EH (cell line): ENCODE measurements at regions not wholly inside any gene's neighbourhood (a gene's known extent, or its start where the extent isn't known, plus 50 kb on each side); places are given as distances from the start of the nearest gene placed in this dataset.
"Not testable (repeated sequence)": the region's sequence is repeated elsewhere in the genome, so short reads cannot be mapped to it uniquely, and the experiment has no call there.

Experiments used
- DNase-seq: peaks from one replicate; pipeline ENCODE4 v3.0.0-alpha.2; 2015; ENCODE audit warnings: low read depth

- no peak for DNase-seq
These were observed 250.6 kb downstream of the SMAD2 start for GRCh38 chr18:47679864-47680263.

- DNase-seq: no peak
These were observed 252.5 kb downstream of the SMAD2 start for GRCh38 chr18:47677952-47678351.

GRCh38 chr18:47669815-47670214, 260.6 kb downstream of the SMAD2 start:
- no peak for DNase-seq

GRCh38 chr18:47658498-47658897, 272.0 kb downstream of the SMAD2 start:
- no peak for DNase-seq

GRCh38 chr18:47654988-47655387, 275.5 kb downstream of the SMAD2 start:
- DNase-seq: no peak

GRCh38 chr18:47644896-47645295, 285.6 kb downstream of the SMAD2 start:
- DNase-seq: no peak

- DNase-seq: not testable (repeated sequence)
These were observed 292.9 kb downstream of the SMAD2 start for GRCh38 chr18:47637551-47637950.

- DNase-seq: no peak
These were observed 295.0 kb downstream of the SMAD2 start for GRCh38 chr18:47635416-47635815.

- DNase-seq: peak; percentile 11
These were observed 297.4 kb downstream of the SMAD2 start for GRCh38 chr18:47632970-47633635.

- DNase-seq: no peak
These were observed 301.6 kb downstream of the SMAD2 start for GRCh38 chr18:47628893-47629292.

GRCh38 chr18:47628240-47628781, 302.1 kb downstream of the SMAD2 start:
- DNase-seq: no peak

- DNase-seq: no peak
These were observed 303.4 kb downstream of the SMAD2 start for GRCh38 chr18:47627030-47627429.

- no peak for DNase-seq
These were observed 310.5 kb downstream of the SMAD2 start for GRCh38 chr18:47619771-47620448.

GRCh38 chr18:47618758-47619157, 311.7 kb downstream of the SMAD2 start:
- DNase-seq: no peak

GRCh38 chr18:47615043-47615442, 315.4 kb downstream of the SMAD2 start:
- no peak for DNase-seq

GRCh38 chr18:47613929-47614328, 316.5 kb downstream of the SMAD2 start:
- no peak for DNase-seq

- DNase-seq: no peak
These were observed 318.8 kb downstream of the SMAD2 start for GRCh38 chr18:47611649-47612048.

GRCh38 chr18:47606526-47606925, 323.9 kb downstream of the SMAD2 start:
- DNase-seq: no peak

- DNase-seq: no peak
These were observed 325.4 kb downstream of the SMAD2 start for GRCh38 chr18:47605093-47605492.

GRCh38 chr18:47604021-47604420, 326.4 kb downstream of the SMAD2 start:
- DNase-seq: no peak

- no peak for DNase-seq
These were observed 327.3 kb downstream of the SMAD2 start for GRCh38 chr18:47603158-47603557.

GRCh38 chr18:47602273-47602897, 328.1 kb downstream of the SMAD2 start:
- DNase-seq: no peak
